ENCODE measurements at regions not wholly inside any gene's neighbourhood (a gene's known extent, or its start where the extent isn't known, plus 50 kb on each side); places are given as distances from the start of the nearest gene placed in this dataset.
"Not testable (repeated sequence)": the region's sequence is repeated elsewhere in the genome, so short reads cannot be mapped to it uniquely, and the experiment has no call there.

- DNase-seq = peak in 1 of 3 donors; percentile 32
Measured at GRCh38 chr18:11511434-11512095, 97.8 kb upstream of the SLC35G4 start.

- DNase-seq = no peak
Measured at GRCh38 chr18:11506856-11507255, 102.5 kb upstream of the SLC35G4 start.

GRCh38 chr18:11505993-11506392 lies 103.4 kb upstream of the SLC35G4 start:
- DNase-seq = no peak

- no peak for DNase-seq
Measured at GRCh38 chr18:11504962-11505361, 104.4 kb upstream of the SLC35G4 start.

- DNase-seq = no peak
Measured at GRCh38 chr18:11502368-11502767, 107.0 kb upstream of the SLC35G4 start.

GRCh38 chr18:11501352-11501751 lies 108.0 kb upstream of the SLC35G4 start:
- no peak for DNase-seq

- peak in 1 of 3 donors; percentile 86 for DNase-seq
Measured at GRCh38 chr18:11500153-11501122, 109.0 kb upstream of the SLC35G4 start.

- no peak for DNase-seq
Measured at GRCh38 chr18:11498821-11499220, 110.6 kb upstream of the SLC35G4 start.

GRCh38 chr18:11497585-11497984 lies 111.8 kb upstream of the SLC35G4 start:
- peak in 1 of 3 donors; percentile 31 for DNase-seq

GRCh38 chr18:11496526-11497172 lies 112.7 kb upstream of the SLC35G4 start:
- DNase-seq = no peak

GRCh38 chr18:11495441-11495840 lies 114.0 kb upstream of the SLC35G4 start:
- DNase-seq = no peak

GRCh38 chr18:11494107-11494506 lies 115.3 kb upstream of the SLC35G4 start:
- no peak for DNase-seq

- DNase-seq = no peak
Measured at GRCh38 chr18:11489266-11489899, 120.0 kb upstream of the SLC35G4 start.

GRCh38 chr18:11488175-11488574 lies 121.2 kb upstream of the SLC35G4 start:
- peak in 1 of 3 donors; percentile 49 for DNase-seq

- DNase-seq = no peak
Measured at GRCh38 chr18:11487390-11487789, 122.0 kb upstream of the SLC35G4 start.

GRCh38 chr18:11482271-11482670 lies 127.1 kb upstream of the SLC35G4 start:
- no peak for DNase-seq

- DNase-seq = peak in 1 of 3 donors; percentile 29
Measured at GRCh38 chr18:11480692-11481091, 128.7 kb upstream of the SLC35G4 start.

- not testable (repeated sequence) for DNase-seq
Measured at GRCh38 chr18:11479031-11479430, 130.4 kb upstream of the SLC35G4 start.

GRCh38 chr18:11470941-11471340 lies 138.5 kb upstream of the SLC35G4 start:
- no peak for DNase-seq

GRCh38 chr18:11468617-11469016 lies 140.8 kb upstream of the SLC35G4 start:
- DNase-seq = peak in 1 of 3 donors; percentile 42

GRCh38 chr18:11468120-11468519 lies 141.3 kb upstream of the SLC35G4 start:
- DNase-seq = no peak

GRCh38 chr18:11467611-11468010 lies 141.8 kb upstream of the SLC35G4 start:
- no peak for DNase-seq

Data from muscle of back (tissue), 3 donors.